PC-9 (cell line): ENCODE measurements at regions not wholly inside any gene's neighbourhood (a gene's known extent, or its start where the extent isn't known, plus 50 kb on each side); places are given as distances from the start of the nearest gene placed in this dataset.

Source experiments
- CTCF ChIP-seq: fragments of 200-600 bp; sonication (generic); conservative IDR thresholded peaks from 2 replicates; pipeline ENCODE4 v1.6.1; 2017; ENCODE audit warnings: mixed run types, antibody characterized with exemption, mild to moderate bottlenecking, moderate library complexity
- EZH2 ChIP-seq: fragments of 200-600 bp; sonication (generic); IDR thresholded peaks from 2 replicates; pipeline ENCODE4 v1.8.0; 2017; ENCODE audit warnings: antibody characterized with exemption, low read depth

GRCh38 chr10:129278686-129279085 is 188.4 kb upstream of the MGMT start:
- TF ChIP-seq CTCF: no peak
- no peak for TF ChIP-seq EZH2
